HFF-Myc (cell line): ENCODE measurements at regions not wholly inside any gene's neighbourhood (a gene's known extent, or its start where the extent isn't known, plus 50 kb on each side); places are given as distances from the start of the nearest gene placed in this dataset.
"Not testable (repeated sequence)": the region's sequence is repeated elsewhere in the genome, so short reads cannot be mapped to it uniquely, and the experiment has no call there.

ENCODE experiments used
- DNase-seq: peaks from one replicate; pipeline ENCODE4 v3.0.0-alpha.2; 2011; ENCODE audit warnings: low read depth; ENCODE audit errors: extremely low read depth
- H3K4me3 ChIP-seq: replicated peaks from 2 replicates; pipeline ENCODE4 v1.5.1; 2011; ENCODE audit warnings: low read depth, mild to moderate bottlenecking, control low read depth, low read length
- TF ChIP-seq, protein P1 (sequence below): IDR thresholded peaks from 2 replicates; pipeline ENCODE4 v1.5.1; 2012; ENCODE audit warnings: mild to moderate bottlenecking, low read depth, low read length, control low read depth; ENCODE audit errors: missing control alignments

DNA sequence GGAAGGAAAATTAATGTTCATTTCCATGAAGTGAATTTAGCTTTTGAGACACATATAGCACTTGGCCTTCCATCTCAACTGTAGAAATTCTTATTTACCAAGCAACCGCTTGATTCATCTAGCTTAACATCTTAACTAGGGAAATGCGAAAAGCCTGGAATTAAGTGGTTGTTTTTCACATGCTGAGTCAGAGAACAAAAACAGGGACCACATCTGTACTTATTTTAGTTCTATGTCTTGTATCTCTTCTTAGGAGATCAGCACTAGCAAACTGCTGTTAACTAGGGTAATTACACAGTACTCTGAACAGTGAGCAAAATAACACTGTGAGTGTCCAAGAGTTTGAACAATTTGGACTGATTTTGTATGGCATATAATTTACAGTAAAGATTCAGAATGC lies 590.9 kb upstream of the NRSN1 start:
- no peak for DNase-seq
- H3K4me3 ChIP-seq: no peak overlapping the region
- TF ChIP-seq, protein P1, sequence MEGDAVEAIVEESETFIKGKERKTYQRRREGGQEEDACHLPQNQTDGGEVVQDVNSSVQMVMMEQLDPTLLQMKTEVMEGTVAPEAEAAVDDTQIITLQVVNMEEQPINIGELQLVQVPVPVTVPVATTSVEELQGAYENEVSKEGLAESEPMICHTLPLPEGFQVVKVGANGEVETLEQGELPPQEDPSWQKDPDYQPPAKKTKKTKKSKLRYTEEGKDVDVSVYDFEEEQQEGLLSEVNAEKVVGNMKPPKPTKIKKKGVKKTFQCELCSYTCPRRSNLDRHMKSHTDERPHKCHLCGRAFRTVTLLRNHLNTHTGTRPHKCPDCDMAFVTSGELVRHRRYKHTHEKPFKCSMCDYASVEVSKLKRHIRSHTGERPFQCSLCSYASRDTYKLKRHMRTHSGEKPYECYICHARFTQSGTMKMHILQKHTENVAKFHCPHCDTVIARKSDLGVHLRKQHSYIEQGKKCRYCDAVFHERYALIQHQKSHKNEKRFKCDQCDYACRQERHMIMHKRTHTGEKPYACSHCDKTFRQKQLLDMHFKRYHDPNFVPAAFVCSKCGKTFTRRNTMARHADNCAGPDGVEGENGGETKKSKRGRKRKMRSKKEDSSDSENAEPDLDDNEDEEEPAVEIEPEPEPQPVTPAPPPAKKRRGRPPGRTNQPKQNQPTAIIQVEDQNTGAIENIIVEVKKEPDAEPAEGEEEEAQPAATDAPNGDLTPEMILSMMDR: no peak

DNA sequence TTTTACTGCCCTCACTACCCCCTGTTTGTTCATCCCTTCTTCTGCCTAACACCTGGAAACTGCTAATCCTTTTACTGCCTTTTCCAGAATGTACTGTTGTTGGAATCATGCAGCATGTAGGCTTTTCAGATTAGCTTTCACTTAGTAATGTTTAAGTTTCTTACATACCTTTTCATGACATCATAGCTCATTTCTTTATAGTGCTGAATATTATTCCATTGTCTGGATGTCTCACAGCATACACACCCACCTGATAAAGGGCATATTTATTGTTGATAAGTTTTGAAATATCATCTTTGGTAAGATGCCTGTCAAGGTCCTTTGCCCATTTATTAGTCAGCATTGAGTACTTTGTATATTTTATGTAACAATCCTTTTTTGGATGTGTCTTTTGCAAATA lies 588.2 kb upstream of the NRSN1 start:
- TF ChIP-seq, protein P1: no peak
- no peak overlapping the region for H3K4me3 ChIP-seq

DNA sequence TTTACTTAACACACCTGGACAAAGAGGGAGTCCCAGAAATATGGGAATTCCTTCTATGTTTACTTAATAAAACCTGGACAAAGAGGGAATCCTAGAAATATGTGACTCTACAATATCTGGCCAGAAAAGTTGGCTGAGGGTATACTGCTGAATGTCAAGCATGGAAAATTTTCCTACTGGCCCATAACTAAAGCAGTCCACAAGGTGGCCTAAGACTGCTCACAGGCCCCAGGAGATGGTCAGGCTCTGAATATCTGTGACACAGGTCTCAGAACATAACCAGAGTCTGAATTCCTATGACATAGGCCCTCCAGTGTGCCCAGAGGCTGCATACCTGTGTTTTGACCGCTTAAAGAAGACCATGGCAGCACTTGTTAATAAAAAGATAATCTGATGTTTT lies 578.2 kb upstream of the NRSN1 start:
- H3K4me3 ChIP-seq: no peak overlapping the region
- TF ChIP-seq, protein P1: no peak
- no peak for DNase-seq

More for the DNA sequence above, 588.2 kb upstream of the NRSN1 start:
- no peak for DNase-seq

DNA sequence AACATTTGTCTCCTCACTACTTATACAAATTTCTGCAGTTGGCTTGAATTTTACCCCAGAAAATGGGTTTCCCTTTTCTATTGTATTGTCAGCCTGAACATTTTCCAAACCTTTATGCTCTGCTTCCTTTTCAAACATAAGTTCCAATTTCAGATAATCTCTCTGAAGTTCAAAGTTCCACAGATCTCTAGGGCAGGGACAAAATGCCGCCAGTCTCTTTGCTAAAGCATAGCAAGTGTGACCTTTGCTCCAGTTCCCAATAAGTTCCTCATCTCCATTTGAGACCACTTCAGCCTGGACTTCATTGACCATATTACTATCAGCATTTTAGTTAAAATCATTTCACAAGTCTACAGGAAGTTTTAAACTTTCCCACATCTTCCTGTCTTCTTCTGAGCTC lies 571.1 kb upstream of the NRSN1 start:
- DNase-seq, H3K4me3 ChIP-seq: not testable (repeated sequence)

DNA sequence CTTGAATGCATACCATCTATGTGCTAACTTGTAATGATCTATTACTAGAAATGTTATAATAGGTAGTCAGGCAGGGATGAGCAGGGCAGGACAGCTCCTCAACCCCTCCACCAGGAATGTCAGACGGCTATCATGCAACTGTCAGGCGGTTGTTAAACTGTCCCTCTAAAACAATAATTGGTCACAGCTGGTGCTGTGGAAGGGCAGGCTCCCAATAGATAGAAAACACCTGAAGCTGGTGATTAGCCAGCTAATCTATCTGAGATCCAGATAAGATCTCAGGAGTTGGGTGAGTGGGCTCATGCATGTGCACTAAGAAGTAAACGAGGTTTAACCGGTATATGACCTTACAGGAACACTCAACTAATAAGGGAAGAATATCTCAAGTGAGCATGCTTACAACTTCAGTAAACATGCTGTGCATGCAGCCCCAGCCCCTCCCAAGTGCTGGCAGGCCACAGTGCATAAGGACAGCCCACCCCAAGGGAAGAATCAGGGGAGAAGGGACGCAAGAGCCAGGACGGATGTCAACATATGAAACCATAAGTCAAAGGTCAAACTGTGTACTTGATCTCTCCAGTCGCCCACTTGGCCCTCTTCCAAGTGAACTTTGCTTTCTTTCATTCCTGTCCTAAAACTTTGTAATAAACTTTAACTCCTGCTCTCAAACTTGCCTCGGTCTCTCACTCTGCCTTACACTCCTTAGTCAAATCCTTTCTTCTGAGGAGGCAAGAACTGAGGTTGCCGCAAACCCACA lies 566.2 kb upstream of the NRSN1 start:
- no peak for DNase-seq
- no peak overlapping the region for H3K4me3 ChIP-seq
- TF ChIP-seq, protein P1: no peak

DNA sequence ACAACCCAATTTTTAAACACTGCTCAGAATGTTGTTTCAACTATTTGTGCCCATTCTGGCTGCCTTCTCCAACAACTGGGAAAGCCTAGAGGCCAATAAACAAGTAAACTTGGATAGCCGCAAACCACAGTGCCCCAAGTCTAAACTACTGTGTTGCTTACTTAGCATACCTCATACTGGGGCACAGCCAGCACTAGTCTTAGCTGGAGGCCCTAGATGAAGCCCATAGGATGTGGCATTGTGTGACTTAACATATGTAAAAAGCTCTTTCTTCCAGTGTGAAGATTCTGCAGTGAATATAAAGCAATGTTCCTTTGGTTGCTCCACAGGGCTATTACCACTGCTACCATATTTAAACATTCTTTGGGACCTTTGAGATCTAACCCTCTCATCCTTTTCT lies 564.3 kb upstream of the NRSN1 start:
- TF ChIP-seq, protein P1: no peak
- DNase-seq: no peak
- no peak overlapping the region for H3K4me3 ChIP-seq

DNA sequence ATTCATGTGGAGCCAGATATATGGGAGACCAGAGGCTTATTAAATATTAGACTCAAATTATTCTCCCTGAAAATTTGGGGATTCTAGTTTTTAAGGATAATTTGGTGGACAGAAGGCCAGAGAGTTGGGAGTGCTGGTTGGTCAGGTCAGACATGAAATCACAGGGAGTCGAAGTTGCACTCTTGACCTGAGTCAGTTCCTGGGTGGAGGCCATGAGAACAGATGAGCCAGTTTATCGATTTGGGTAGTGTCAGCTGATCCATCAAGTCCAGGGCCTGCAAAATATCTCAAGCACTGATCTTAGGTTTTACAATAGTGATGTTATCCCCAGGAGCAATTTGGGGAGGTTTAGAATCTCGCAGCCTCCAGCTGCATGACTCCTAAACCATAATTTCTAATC lies 563.5 kb upstream of the NRSN1 start:
- DNase-seq: no peak
- no peak overlapping the region for H3K4me3 ChIP-seq
- TF ChIP-seq, protein P1: no peak
